K562 (cell line): ENCODE measurements at regions not wholly inside any gene's neighbourhood (a gene's known extent, or its start where the extent isn't known, plus 50 kb on each side); places are given as distances from the start of the nearest gene placed in this dataset.

ENCODE experiments used
- ZNF644 ChIP-seq: fragments of 200-800 bp; sonication (Bioruptor generic); IDR thresholded peaks from 2 replicates; pipeline ENCODE4 v1.6.1; 2016; ENCODE audit warnings: low read depth, missing genetic modification characterization, missing compliant biosample characterization

GRCh38 chr5:111017731-111018130 lies 53.8 kb upstream of the TSLP start (continued):
- TF ChIP-seq ZNF644 (tag) = no peak
